Epithelial cell of esophagus (primary cell): ENCODE measurements at regions not wholly inside any gene's neighbourhood (a gene's known extent, or its start where the extent isn't known, plus 50 kb on each side); places are given as distances from the start of the nearest gene placed in this dataset.

Experiments
- DNase-seq: peaks from one replicate; pipeline ENCODE4 v3.0.0; 2010; ENCODE audit warnings: low read depth
- H3K4me3 ChIP-seq: 2 replicates; pipeline ENCODE4 v1.5.1; 2011; ENCODE audit warnings: mild to moderate bottlenecking, low read length, control low read depth
- TF ChIP-seq, protein P1 (sequence below): IDR thresholded peaks from 2 replicates; pipeline ENCODE4 v1.5.1; 2011; ENCODE audit warnings: low read depth, mild to moderate bottlenecking, low read length, control low read depth, inconsistent platforms; ENCODE audit not compliant: insufficient read depth; ENCODE audit errors: missing control alignments

DNA sequence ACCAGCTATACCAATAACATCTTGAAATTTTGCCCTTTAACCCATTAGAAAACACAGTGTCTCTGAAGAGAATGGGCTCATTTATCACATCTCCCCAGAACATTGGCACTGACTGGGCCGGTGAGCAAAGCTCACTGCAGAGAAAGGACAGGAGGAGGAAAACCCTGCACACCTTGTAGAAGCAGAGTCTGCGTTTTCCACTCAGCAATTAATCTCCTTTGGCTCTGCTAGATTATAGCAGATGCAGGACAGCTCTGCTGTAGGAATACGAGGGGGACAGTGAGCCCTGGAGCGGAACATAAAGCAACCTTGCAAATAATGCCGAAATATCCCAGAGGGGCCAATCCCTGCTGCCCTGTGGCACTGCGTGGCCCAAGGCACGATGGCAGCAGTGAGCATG is 113.9 kb downstream of the TSN start:
- no peak overlapping the region for H3K4me3 ChIP-seq
- TF ChIP-seq, protein P1, sequence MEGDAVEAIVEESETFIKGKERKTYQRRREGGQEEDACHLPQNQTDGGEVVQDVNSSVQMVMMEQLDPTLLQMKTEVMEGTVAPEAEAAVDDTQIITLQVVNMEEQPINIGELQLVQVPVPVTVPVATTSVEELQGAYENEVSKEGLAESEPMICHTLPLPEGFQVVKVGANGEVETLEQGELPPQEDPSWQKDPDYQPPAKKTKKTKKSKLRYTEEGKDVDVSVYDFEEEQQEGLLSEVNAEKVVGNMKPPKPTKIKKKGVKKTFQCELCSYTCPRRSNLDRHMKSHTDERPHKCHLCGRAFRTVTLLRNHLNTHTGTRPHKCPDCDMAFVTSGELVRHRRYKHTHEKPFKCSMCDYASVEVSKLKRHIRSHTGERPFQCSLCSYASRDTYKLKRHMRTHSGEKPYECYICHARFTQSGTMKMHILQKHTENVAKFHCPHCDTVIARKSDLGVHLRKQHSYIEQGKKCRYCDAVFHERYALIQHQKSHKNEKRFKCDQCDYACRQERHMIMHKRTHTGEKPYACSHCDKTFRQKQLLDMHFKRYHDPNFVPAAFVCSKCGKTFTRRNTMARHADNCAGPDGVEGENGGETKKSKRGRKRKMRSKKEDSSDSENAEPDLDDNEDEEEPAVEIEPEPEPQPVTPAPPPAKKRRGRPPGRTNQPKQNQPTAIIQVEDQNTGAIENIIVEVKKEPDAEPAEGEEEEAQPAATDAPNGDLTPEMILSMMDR: no peak
- DNase-seq: no peak

- TF ChIP-seq, protein P1: no peak
- no peak overlapping the region for H3K4me3 ChIP-seq
- DNase-seq: no peak
Observed at GRCh38 chr2:121869873-121870272, 114.4 kb downstream of the TSN start.

DNA sequence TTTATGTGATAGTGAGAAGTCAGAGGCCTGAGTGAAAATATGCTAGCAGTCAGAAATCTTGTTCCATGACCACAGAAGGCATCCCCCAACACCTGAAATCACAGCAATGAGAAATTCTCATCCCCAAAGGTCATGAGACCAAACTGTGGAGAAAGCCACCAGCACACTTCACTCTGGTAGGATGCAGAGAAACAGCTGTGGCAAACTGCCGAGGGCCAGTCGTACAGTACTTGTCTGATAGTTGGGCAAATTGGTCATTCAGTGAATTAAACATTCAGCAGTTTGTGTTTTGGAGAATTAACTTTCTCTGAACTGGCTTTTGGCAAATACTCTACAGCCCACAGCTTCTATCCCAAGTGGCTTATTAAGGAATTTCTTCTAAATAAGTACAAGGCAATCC is 117.2 kb downstream of the TSN start:
- no peak overlapping the region for H3K4me3 ChIP-seq
- DNase-seq: no peak
- TF ChIP-seq, protein P1: no peak

DNA sequence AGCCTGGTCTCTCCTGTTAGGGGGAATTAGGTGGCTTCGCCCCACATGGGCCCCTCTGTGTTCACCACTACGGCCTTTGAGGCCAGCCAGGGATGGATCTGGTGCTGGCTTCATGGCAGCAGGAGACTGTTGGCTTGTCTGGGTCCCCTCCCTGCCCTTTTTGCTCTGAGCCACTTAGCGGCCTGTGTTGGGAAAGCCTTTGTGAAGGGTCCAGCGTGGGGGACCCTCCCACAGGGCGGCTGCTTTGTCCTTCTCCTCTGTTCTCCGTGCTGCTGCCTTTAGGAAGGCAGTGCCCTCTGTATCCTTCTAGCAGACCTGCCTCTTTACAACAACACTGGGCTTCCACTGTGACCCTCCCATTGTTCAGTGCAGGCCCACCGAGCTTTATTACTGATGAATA is 118.4 kb downstream of the TSN start:
- H3K4me3 ChIP-seq: no peak overlapping the region
- TF ChIP-seq, protein P1: no peak
- no peak for DNase-seq

DNA sequence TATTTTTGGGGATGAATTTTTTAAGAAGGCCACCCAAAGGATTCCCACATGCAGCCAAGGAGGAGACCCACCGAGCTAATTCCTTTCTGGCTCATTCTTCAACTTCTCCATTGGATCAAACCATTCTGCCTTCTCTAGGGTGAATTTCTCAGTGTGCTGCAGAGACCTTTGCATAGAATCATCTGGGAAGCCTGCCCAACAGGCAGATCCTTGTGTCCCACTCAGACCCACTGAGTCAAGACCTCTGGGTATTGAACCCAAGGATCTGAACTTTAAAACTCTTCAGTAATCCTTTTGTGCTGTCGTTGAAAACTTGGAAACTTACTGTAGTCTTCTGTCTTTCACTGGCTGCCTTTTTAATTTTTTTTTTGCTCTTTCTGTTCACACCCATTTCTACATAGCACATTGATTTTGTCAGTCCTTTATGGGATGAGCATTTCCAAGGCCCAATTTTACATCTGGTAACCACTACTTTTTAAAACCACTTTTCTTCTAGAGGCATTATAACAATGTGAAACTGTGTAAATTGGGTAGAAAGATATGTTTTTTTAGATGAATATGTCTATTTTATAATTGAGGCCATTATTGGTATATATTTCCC is 120.2 kb downstream of the TSN start:
- TF ChIP-seq, protein P1: no peak
- no peak overlapping the region for H3K4me3 ChIP-seq
- DNase-seq: no peak

- TF ChIP-seq, protein P1: no peak
- H3K4me3 ChIP-seq: no peak overlapping the region
- DNase-seq: no peak
Observed at GRCh38 chr2:121877366-121877765, 121.9 kb downstream of the TSN start.

DNA sequence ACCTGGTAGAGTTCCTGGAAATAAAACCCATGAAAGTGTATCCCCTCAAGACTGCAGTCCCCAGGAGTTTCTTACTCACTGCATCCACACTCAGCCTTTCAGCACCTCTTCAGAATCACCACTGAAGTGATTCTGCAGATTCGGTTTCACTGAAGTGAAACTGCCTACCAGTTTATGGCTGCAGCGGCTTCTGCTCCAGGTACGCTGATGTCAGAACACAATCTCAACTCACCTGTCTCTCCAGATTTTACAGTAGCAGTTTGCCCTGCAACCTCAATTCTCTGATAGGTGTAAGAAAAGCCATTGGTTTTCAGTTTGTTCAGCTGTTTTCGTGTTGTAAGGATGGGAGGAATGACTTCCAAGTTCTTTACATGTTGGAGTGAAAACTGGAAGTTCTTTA is 124.8 kb downstream of the TSN start:
- no peak overlapping the region for H3K4me3 ChIP-seq
- TF ChIP-seq, protein P1: no peak
- DNase-seq: no peak
